HG02840 (cell line): ENCODE measurements at regions not wholly inside any gene's neighbourhood (a gene's known extent, or its start where the extent isn't known, plus 50 kb on each side); places are given as distances from the start of the nearest gene placed in this dataset.

Experiments used
- ATAC-seq: cut with Tn5 transposase; IDR thresholded peaks from one replicate; pipeline ENCODE4 v1.9.1; 2021; ENCODE audit warnings: mild to moderate bottlenecking, moderate library complexity, moderate number of reproducible peaks; ENCODE audit not compliant: unreplicated experiment, low FRiP score

DNA sequence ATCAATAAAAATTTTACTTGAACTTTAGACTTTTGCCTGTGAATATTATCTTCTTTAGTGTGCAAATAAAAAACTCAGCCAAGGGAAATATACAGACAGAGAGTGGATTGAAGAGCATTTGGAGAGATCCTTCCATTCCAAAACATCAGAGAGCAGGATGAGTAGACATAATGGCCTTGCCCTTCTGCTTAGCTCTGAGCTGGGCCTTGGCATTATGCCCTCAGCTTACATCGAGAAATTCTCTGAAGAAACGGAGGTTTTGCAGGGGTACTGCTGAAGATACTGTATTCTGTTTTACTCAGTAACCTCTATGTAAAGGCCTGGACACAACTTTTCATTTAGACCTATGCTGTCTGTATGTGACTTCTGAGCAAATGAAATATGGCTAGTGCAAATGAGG, 317.4 kb downstream of the STIM2 start:
- no peak for ATAC-seq

DNA sequence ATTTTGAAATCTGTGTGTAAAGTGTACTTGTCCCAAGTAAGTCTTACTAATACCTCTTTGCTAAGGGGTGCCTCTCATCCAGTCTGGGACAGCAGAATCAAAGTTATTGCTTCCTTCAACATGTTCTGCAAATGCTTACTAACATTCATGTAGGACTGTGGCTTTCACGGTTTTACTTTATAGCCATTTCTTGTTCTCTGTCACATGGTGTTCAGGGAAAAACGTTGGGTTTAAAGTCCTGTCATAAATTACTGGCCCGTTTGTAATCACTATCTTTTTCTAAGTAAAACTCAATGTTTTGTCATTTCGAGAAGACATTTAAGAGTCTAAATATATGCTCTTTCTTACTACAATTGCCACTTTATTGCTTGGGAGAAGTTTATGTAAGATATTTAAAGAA, 321.1 kb downstream of the STIM2 start:
- ATAC-seq = no peak

DNA sequence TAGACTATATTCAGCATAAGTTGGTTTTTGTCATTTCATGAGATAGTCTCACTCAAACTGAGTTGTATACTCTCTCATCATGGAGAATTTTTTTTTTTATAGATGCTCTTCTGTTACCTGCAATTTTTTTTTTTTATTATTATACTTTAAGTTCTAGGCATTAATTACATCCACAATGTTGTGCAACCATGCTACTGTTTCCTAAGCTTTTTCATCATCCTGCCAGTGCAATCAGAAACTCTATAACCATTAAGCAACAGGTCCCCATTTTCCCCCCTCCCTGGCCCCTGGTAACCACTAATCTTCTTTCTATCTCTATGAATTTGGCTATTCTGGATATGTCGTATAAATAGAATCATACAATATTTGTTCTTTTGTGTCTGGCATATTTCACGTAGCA, 321.6 kb downstream of the STIM2 start:
- no peak for ATAC-seq

DNA sequence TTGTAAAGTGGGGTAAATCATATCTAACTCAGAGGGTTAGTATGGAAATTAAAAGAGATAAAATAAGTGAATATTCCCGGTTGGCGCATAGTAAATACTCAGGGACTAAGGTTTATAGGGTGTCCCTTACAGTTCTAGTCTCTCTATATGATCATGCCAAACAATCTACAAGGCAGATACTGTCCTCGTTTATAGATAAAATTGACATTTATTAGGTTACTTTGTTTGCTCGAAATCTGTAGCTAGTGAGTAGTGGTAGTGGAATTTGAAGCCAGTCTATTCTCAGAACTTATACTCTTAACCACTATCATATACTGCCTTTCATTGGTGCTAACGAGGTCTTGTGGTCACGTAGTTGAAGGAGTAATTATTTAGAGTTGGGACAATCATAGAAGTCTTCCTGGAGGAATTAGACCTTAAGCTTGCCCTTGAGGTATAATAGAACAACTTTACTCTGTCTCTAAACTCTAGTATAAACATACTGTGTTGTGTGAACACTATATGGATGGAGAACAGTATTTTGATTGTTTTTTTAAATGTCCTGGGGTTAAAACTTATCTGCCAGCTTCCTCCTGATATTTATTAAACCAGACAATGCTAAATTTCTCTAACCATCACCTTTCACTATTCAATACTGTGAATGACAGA, 324.0 kb downstream of the STIM2 start:
- ATAC-seq = no peak

DNA sequence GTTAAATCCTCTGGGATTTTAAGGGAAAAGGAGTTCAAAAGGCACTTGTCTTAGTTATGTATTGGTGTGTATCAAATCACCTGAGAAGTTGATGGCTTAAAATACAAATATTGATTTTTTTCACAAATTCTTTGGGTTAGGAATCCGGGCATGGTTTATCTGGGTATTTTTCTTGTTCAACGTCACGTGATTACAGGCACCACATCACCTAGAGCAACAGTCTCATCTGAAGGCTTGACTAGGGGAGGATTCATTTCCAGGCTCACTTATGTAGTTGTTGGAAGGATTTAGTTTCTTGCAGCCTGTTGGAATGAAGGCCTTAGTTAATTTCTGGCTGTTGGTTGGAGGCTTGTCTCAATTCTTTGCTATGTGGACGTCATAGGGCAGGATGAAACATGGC, 326.1 kb downstream of the STIM2 start:
- ATAC-seq = no peak

DNA sequence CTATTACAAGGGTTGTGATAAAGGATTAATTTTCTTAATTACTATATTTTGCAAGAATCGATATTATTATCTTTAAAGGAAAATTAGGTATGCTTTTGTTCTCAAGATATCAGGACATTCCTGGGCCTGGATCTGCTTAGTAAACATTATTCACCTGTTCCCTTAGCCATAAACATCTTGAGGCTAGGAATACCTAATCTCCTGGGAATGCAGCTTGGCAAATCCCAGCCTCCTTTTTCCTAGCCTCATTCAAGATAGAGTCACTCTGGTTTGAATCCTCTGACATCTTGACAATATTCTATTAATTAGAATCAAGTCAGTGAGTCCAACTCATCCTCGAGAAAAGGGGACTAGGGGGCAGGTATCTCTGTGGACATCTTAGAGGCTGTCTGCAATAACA, 327.1 kb downstream of the STIM2 start:
- ATAC-seq = no peak

DNA sequence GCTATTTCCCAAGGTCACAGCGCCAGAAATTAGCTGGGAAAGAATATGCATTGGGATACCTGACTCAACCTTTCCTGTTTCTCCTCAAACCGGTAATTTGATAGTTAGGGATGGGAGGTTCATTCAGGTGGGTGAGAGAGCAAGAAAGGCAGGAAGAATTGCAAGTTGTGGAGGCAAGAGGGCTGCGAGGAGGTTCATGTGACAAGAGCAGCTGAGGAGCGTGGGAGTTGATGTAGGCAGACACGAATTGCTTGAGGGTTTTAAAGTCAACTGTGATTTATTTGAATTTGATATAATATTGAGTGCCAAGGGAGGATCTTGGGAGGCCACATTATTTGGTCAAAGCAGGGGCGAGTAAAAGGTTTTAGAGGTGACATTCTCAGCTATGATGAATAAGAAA, 329.0 kb downstream of the STIM2 start:
- ATAC-seq = no peak

DNA sequence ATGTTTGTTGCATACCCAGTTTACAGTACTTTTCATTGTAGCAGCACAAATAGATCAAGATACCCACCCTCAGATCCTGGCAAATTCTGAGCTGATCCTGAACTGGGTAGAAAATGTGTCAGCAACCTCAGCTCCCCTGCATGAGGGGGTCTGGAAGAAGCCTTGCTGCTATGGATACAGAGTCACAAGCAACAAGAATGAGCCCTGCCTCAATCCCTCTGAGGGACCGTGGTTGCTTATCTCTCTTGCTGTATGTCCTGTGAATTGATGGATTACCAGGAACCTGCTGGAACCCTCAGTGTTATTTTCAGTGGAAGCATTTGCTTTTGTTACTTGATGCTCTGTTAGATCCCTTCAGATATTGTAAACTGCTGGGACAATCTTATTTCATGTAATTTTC, 331.0 kb downstream of the STIM2 start:
- ATAC-seq = no peak

DNA sequence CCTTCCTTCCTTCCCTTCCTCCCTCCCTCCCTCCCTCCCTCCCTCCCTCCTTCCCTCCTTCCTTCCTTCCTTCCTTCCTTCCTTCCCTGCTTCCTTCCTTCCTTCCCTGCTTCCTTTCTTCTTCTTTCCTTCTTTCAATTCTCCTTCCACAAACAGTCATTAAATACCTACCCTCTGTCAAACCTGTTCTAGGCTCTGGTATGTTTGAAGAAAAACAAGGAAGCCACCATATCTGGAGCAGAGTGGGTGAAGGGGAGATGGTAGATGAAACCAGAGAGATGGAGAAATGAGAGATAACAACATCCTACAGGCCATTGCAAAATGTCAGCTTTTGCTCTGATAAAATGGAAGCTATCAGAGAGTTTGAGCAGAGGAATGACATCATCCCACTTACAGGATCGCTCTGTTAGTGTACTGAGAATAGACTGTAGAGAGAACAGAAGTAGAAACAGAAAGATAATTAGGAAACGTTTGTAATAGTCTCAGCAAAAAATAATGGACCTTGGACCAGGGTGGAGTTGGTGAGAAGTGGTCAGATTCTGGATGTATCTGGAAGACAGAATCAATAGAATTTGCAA, 334.0 kb downstream of the STIM2 start:
- ATAC-seq = no peak

DNA sequence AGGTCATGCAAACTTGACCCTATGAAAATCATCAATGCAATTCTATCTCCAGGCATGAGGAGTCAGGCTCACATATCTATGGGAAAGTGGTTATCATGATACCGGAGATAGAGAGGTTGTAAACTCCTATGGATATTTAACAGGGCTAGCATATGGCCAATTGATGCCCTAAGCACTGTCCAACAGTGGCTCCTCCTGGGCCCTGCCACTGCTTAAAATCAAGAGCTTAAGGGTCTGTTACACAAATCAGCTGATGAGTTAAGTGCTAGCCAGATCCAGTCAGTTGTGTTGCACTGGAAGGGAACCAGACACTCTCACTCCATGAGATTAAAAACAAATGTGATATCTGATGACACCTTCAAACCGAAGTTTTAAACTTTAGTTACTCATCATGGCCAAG, 337.6 kb downstream of the STIM2 start:
- no peak for ATAC-seq

DNA sequence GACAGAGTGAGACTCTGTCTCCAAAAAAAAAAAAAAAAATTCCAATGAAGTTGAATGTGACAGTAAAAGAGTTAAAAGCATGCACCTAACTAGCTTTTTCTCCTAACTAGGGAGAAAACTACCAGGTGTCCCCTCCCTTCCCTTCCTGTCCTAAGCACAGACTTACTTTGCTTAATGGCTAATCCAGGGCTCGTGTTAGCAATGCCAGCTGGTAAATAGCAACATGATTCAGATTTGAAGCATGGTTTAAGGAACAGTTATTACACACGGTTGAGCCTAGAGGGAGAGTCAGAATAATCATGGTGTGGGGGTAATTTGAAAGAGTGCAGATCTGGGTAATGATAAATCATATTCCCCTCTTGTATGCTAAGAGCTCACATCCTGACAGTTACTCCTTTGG, 338.3 kb downstream of the STIM2 start:
- no peak for ATAC-seq

DNA sequence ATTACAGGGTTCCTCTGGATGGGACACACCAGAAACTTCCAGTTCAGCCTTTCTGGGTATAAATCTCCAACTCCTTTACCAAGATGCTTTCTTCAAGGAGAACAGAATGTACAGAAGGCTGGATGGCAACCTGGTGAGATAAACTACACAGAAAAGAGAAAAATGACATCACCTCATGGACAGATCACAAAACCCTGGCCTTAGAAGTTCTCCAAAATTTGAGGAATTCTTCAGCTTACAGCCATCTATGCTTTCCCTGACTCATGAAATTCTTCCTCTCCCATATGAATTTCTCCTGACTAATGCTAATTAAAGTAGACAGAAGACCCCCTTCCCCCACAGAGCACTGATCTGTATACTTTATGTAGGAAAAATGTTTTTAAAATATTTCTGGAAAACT, 345.4 kb downstream of the STIM2 start:
- ATAC-seq = no peak

DNA sequence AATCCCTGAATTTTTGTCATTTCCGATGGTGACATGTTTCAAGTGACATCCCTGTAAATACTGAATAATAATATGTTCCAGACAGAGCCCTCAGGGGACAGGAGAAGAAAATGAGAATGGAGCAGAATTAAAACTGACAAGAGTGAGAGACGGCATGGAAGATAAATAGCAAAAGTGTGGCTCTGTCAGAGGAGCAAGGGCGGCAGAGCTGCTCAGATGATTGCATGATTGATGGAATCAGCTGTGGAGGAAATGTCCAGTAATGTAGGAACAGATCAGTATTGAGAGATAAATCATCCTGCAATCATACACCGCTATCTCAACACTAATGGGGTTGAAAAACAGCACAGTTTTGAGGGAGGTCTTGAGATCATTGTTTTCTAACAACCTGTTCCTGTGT, 350.3 kb downstream of the STIM2 start:
- no peak for ATAC-seq

DNA sequence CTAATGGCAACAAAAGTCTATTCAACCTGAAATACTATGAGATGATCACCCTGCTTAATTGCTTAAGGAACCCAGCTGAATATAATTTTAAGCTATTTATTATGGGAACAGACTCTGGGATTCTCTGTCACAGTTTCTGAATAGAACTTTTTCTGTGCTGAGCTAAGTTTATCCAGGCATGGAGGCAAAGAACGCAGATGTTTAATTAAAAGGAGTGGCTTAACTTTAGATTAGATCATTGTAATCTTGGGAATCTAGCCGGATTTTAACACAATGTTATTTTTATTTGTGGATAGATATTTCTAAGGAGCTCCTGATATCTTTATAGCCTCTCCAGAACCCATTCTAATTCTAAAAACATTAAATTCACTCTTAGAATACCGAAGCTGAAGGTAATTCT, 353.4 kb downstream of the STIM2 start:
- no peak for ATAC-seq

DNA sequence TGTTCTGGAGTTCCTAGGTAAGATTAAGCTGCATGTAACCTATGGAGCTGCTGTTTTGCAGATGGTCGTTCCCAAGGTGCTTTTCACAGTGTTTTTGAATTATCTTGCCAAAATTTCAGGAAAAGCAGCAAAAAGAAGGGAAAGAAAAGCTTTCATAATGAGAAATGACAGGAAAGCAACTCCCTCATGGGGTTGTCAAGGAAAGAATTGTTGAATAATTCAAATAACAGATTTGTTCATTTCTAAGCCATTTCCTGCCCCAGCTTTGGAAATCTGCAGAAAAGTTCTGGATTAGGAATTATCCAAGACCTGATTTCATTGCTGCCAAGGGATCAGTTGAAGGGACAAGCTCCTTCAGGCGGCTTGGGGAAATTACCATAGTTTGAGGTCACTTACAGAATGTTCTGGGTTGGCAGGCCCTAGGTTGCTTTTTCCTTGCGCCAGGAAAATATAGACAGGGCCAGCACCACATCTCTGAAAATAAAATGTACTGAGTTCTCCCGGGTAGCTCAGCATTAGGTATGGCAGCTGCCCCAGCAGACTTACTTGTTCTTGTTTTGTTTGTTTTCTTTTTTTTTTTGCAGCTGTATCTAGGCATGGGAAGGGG, 354.7 kb downstream of the STIM2 start:
- no peak for ATAC-seq

DNA sequence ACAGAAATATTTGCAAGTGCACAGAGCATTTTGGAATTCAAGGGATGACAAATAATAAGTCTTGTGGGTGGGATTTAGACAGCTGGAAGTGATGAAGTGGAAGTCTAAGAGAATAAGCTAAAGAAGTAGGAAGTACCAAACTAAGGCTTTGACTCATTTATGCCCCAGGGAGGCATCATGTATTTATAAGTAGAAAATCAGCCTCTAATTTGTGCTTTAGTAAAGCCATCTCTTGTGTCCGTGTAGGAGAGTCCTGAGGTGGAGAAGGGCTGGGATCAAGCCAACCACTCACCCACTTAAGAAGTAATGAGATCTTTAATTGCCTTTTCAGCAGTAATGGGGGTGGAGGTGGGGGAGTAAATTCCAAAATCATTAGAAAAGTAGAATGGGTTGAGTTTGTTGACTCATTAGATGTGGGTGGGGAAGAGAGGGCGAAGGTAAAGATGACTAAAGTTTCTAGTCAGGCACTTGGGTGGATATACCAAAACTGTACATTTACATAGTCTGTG, 356.7 kb downstream of the STIM2 start:
- no peak for ATAC-seq

DNA sequence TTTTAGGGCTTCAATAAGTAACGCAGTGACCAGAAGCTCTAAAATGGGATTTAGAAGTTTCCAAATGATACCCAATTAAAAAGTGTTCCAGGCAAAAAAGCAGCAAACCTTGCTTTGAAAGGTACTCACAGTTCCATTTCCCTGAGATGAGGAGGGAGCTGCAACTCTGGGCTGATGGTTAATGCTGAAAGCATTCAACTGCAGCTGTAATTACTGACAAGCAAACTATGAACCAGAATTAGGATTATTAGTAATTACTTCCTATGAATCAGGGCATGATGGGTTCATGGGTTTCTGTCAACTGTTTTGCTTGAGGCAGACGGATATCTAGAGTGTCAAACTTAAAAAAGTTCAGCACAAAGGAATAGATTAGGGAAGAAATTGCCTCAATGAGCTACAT, 357.4 kb downstream of the STIM2 start:
- ATAC-seq = no peak

DNA sequence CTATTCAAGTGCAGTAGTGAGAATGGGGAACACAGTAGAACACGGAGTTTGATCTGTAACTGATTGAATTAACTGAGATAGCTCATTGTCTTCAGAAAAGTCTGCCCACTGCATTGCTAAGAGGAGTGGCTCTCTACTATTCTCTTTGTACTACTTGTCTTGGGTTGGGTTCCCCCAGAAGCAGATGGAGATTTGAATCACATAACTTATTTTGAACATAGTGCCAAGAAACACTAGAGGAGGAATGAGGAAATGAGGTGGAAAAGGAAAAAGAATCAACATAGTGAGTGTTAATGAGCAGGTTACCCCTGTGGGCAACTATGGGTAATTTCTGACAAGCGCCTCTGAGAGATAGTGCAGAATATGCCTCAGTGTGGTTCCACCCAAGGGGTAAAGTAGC, 362.7 kb downstream of the STIM2 start:
- no peak for ATAC-seq

DNA sequence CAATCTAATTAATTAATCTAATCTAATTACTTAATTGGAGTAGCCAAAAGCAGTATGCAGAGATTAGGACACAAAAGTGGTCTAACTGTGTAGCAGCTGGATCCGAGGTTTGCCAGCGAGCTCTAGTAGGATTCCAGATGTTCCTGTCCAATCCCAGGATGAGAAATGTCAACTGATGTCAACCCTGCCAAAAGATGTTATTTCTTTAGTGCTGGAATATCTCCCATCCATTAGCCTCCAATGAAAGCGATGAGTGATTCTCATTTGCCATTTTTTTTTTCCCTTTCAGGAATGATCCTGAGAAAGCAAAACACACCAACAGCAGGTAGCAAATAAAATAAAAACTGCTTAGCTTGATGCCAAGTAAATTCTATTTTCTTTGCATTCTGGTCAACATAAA, 372.9 kb downstream of the STIM2 start:
- no peak for ATAC-seq

DNA sequence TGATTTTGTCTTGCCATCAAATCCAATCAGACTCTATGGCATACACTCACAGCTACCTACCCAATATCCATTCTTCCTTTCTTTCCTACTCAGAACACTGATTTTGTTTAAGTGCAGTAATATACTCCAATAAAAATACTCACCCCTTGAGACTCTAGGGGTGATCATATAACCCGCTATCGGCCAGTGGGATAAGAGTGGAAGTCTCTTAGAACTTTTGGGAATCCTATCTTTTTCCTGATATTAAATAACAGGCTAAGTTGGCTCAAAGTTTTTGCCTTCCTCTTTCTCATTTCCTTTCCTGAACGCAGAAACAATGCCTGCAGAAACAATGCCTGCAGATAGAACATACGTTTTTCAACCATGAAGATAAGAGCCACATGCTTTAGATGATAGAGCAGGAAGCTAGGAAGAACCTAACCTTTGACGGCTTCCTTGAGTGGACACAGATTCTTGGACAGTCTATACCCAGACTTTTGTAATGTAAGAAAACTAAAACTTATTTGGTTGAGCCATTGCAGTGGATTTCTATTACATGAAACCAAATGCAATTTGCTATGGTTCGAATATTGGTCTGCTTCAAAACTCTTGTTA, 373.8 kb downstream of the STIM2 start:
- no peak for ATAC-seq

DNA sequence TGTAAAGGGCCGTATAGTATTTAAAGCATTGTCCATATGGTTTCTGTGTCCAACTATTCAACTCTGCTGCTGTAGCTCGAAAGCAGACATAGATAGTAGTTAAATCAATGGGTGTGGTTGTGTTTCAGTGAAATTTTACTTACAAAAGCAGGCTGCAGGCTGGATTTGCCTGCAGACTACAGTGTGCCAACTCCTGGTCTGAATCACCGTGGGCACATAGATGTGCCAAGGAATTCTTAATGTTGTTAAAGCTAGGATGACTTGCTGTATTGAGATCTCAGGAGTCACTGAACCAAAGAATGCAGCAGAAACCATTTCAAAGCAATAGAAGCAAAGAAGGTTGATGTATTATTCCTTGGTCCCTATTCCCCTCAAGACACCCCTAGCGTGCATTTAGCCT, 379.0 kb downstream of the STIM2 start:
- no peak for ATAC-seq

DNA sequence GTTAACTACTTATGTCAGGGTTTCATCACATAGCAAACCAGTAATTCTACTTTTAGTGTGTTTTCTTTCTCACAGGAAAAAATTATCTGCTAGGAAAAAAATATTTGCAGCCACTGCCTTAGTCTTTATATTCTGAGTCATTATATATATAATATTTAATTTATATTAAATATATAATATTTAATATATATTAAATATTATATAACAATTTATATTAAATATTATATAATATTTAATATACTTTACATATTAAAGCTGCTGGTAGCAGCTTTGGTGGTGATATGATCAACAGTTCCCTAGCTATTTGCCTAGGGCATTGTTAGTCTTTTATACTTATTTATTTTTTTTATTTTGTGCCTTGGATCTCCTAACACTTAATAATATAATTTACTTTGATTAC, 381.6 kb downstream of the STIM2 start:
- no peak for ATAC-seq
